Tibial nerve (tissue), 4 donors: ENCODE measurements at regions not wholly inside any gene's neighbourhood (a gene's known extent, or its start where the extent isn't known, plus 50 kb on each side); places are given as distances from the start of the nearest gene placed in this dataset.

Source experiments
- DNase-seq, 2 donors: peaks; one replicate each; pipeline ENCODE4 v3.0.0-alpha.2; 2019; ENCODE audit warnings: low spot score in 2 of 2
- H3K27ac ChIP-seq, 4 donors: fragments of 200-600 bp; sonication (generic) in 3 of 4; one replicate each; pipeline ENCODE4 v1.5.1; 2017 to 2019; ENCODE audit warnings: mild to moderate bottlenecking in 1 of 4
- H3K27me3 ChIP-seq, 2 donors: fragments of 200-600 bp; sonication (generic) in 1 of 2; one replicate each; pipeline versions ENCODE4 v1.5.1 to v1.6.0; 2017 to 2019
- H3K36me3 ChIP-seq, 3 donors: fragments of 200-600 bp; sonication (generic); one replicate each; pipeline ENCODE4 v1.5.1; 2018 to 2019
- H3K4me1 ChIP-seq, 4 donors: fragments of 200-600 bp; sonication (generic) in 3 of 4; one replicate each; pipeline ENCODE4 v1.5.1; 2017 to 2019
- H3K4me3 ChIP-seq, 4 donors: fragments of 200-600 bp; sonication (generic) in 3 of 4; one replicate each; pipeline ENCODE4 v1.5.1; 2017 to 2019; ENCODE audit warnings: mild to moderate bottlenecking in 1 of 4, moderate library complexity in 1 of 4
- H3K9me3 ChIP-seq, 4 donors: fragments of 200-600 bp; sonication (generic) in 3 of 4; one replicate each; pipeline ENCODE4 v1.5.1; 2017 to 2019
- EP300 ChIP-seq, 2 donors: sonication (generic); formaldehyde crosslinking; IDR thresholded peaks; one replicate each; pipeline ENCODE4 v1.6.1; 2017; ENCODE audit warnings: antibody characterized with exemption in 2 of 2, mild to moderate bottlenecking in 1 of 2
- POLR2A ChIP-seq, 2 donors: fragments of 450-650 bp; IDR thresholded peaks; one replicate each; pipeline ENCODE4 v1.6.1; 2017; ENCODE audit warnings: antibody characterized with exemption in 2 of 2, mild to moderate bottlenecking in 2 of 2, moderate library complexity in 2 of 2
- WGBS, 2 donors: methylation state at CpG; one replicate each; pipeline ENCODE4 v1.1.5; 2018; 5-methylcytosine and 5-hydroxymethylcytosine counted together
- TF ChIP-seq, protein P1 (sequence below), 5 experiments: fragments of 200-600 bp in 3 of 5; fragments of 450-650 bp in 2 of 5; sonication (generic) in 3 of 5; IDR thresholded peaks; one replicate each; pipeline ENCODE4 v1.5.1; 2016 to 2019; ENCODE audit warnings: antibody characterized with exemption in 5 of 5, mild to moderate bottlenecking in 3 of 5, moderate library complexity in 2 of 5

DNA sequence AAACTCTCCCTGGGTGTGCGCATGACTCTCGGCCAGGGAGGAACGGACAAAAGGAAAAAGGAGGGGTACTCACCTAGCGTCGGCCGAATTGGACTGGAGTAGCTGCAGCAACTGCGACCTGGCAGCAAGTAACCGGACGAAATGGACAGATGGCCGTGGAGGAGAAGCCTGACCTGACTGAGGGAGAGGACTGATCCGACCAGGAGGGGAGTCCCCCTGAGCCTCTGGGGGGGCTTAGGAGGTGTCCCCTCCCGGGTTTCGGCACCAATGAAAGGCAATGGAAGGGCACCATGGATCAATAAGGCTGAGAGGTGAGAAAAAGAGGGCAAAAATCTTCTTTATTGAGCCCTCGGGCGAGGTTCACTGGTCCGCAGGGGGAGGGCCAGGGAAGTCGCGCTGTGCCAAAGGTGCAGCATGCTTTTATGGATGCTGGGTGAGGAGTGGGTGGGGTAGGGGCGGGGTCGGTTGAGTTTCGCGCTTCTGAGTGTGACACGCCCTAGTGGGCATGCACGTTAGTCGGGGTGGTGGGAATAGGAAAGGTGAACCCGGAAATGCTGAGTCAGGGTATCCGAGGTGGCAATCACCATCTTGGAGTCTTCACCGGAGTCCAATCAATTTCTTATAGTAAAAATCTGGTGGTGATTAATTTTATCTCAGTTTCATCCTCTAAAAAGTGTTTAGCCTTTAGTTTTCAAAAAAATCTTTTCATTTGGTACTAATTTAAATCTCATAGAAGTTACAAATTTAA, 638.5 kb upstream of the DPP6 start:
- TF ChIP-seq EP300 (IDR thresholded peaks at IDR 0.05): no peak
- TF ChIP-seq, protein P1, sequence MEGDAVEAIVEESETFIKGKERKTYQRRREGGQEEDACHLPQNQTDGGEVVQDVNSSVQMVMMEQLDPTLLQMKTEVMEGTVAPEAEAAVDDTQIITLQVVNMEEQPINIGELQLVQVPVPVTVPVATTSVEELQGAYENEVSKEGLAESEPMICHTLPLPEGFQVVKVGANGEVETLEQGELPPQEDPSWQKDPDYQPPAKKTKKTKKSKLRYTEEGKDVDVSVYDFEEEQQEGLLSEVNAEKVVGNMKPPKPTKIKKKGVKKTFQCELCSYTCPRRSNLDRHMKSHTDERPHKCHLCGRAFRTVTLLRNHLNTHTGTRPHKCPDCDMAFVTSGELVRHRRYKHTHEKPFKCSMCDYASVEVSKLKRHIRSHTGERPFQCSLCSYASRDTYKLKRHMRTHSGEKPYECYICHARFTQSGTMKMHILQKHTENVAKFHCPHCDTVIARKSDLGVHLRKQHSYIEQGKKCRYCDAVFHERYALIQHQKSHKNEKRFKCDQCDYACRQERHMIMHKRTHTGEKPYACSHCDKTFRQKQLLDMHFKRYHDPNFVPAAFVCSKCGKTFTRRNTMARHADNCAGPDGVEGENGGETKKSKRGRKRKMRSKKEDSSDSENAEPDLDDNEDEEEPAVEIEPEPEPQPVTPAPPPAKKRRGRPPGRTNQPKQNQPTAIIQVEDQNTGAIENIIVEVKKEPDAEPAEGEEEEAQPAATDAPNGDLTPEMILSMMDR (IDR thresholded peaks at IDR 0.05): no peak
- TF ChIP-seq POLR2A (IDR thresholded peaks at IDR 0.05): no peak
- peaks cover 0 to 23% (median 0%) of the 10 kb centered on the region in 4 donors for H3K9me3 ChIP-seq
- H3K27me3 ChIP-seq: no peaks in the 10 kb centered on the region
- 96% methylated on average over 28 of the region's 28 CpGs for WGBS, 2 donors
- H3K27ac ChIP-seq: no peak overlapping the region
- no peak for DNase-seq
- no peak overlapping the region for H3K4me3 ChIP-seq
- no peaks in the 10 kb centered on the region for H3K4me1 ChIP-seq
- H3K36me3 ChIP-seq: no peaks in the 10 kb centered on the region

DNA sequence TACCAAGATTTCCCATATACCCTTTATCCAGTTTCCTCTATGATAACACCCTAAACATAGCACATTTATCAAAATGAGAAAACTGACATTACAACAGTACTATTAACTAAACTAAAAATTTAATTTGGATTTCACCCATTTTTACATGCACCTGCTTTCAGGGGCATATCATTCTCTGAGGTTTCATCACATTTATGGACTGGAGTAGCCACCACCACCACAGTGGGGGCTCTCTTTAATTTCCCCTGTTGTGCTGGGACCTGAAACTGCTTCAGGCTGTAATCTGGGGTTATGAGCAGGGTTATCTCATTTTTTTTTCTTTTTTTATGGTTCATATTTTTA, 637.9 kb upstream of the DPP6 start:
- Histone ChIP-seq H3K9me3 (peaks cover 0 to 23% (median 0%) of the 10 kb centered on the region in 4 donors), H3K4me3 (no peak overlapping the region), H3K27me3 (no peaks in the 10 kb centered on the region), H3K27ac (no peak overlapping the region), H3K36me3 (no peaks in the 10 kb centered on the region), H3K4me1 (no peaks in the 10 kb centered on the region)
- no peak for DNase-seq
- TF ChIP-seq POLR2A (IDR thresholded peaks at IDR 0.05): no peak
- TF ChIP-seq, protein P1 (IDR thresholded peaks at IDR 0.05): no peak
- TF ChIP-seq EP300 (IDR thresholded peaks at IDR 0.05): no peak

DNA sequence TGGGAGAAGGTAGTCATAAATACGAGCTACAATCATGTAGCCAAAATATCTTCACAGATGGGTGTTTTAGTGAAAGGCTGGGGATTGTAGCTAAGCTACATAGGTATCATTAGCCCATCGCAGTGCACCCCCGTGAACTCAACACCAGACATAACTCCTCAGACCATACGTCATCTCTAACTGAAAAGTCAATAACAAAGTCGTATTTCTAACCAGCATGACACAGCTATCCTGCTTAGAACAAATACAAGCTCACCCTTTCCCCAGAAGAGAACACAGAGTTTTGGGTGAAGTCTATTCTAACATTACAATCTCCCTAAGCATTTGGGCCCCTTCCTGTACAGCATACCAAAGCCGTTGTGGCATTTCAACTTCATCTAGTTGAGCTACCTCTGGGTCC, 636.6 kb upstream of the DPP6 start:
- WGBS, 2 donors: 69 to 77% methylated on average over 6 of the region's 6 CpGs
- no peaks in the 10 kb centered on the region for H3K4me1 ChIP-seq
- DNase-seq: no peak
- H3K27ac ChIP-seq: no peak overlapping the region
- TF ChIP-seq EP300 (IDR thresholded peaks at IDR 0.05) (no peak), POLR2A (IDR thresholded peaks at IDR 0.05) (no peak)
- TF ChIP-seq, protein P1 (IDR thresholded peaks at IDR 0.05): no peak
- H3K36me3 ChIP-seq: no peaks in the 10 kb centered on the region
- H3K4me3 ChIP-seq: no peak overlapping the region
- no peaks in the 10 kb centered on the region for H3K27me3 ChIP-seq
- H3K9me3 ChIP-seq: peaks cover 0 to 23% (median 0%) of the 10 kb centered on the region in 4 donors

DNA sequence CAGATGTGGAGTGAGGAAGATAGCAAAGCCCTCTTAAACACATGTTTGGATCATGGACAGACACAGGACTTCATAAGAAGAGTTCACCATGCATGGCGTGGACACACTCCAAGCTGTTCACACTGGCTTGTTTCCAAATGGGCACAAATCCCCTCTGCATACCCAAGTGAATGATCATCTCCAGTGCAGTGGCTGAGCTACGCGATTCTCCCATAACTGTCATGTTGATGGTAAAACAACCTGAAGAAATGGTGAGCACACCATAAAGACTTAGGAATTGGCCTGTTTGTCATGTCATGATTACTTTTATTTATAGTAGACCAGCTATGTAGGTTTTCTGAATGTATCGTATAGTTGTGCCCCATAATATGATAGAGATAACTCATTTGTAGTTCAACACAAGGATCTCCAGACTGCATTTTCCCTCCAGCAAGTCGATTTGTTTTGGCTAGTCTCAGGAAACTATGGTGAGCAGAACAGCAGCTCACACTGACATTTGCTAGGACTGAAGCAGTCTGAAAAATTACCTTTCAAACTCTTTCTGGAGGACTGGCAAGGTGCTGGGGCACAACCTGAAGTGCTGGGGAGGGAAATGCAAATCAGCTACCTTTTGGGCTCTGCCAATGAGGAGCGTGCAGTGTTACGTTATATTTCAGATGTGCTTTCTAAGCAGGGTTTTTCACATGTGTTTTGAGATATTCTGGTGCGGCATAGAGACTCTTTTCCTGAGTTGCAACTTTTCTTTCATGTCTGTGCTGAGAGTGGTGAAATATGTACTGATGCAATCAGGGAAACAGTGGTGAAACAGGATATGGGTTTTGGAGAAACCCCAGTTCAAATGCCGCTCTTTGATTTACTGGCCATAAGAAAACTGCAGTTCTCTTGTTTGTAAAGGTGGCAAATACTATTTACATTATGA, 629.6 kb upstream of the DPP6 start:
- Histone ChIP-seq H3K36me3 (no peaks in the 10 kb centered on the region), H3K27ac (no peak overlapping the region), H3K4me3 (no peak overlapping the region), H3K9me3 (no peaks in the 10 kb centered on the region), H3K27me3 (no peaks in the 10 kb centered on the region), H3K4me1 (no peaks in the 10 kb centered on the region)
- TF ChIP-seq, protein P1 (IDR thresholded peaks at IDR 0.05): no peak
- TF ChIP-seq POLR2A (IDR thresholded peaks at IDR 0.05): no peak
- TF ChIP-seq EP300 (IDR thresholded peaks at IDR 0.05): no peak
- DNase-seq: no peak
- WGBS, 2 donors: 84 to 86% methylated on average over 9 of the region's 9 CpGs

DNA sequence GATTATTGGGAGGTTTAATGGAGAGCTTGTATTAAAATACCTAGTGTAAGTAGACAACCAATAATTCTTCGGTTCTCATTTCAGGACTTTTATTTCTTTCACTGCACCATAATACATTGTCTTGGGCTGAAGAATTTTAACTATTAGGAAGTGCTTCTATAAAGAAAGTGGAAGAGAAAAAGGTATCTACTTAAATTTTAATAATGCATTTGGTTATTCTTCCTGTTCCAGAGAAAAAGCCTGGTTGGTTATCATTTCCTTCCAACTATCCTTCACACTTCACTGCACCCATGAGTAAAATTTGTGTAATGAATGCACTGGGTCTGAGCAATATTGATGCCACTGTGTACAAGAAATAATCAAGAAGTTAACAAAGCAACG, 629.0 kb upstream of the DPP6 start:
- 89 to 91% methylated on average over 2 of the region's 2 CpGs for WGBS, 2 donors
- no peaks in the 10 kb centered on the region for H3K27me3 ChIP-seq
- no peak overlapping the region for H3K4me3 ChIP-seq
- TF ChIP-seq POLR2A (IDR thresholded peaks at IDR 0.05) (no peak), EP300 (IDR thresholded peaks at IDR 0.05) (no peak)
- TF ChIP-seq, protein P1 (IDR thresholded peaks at IDR 0.05): no peak
- H3K9me3 ChIP-seq: no peaks in the 10 kb centered on the region
- DNase-seq: no peak
- H3K4me1 ChIP-seq: no peaks in the 10 kb centered on the region
- no peaks in the 10 kb centered on the region for H3K36me3 ChIP-seq
- no peak overlapping the region for H3K27ac ChIP-seq
